ENCODE measurements at regions not wholly inside any gene's neighbourhood (a gene's known extent, or its start where the extent isn't known, plus 50 kb on each side); places are given as distances from the start of the nearest gene placed in this dataset.

DNA sequence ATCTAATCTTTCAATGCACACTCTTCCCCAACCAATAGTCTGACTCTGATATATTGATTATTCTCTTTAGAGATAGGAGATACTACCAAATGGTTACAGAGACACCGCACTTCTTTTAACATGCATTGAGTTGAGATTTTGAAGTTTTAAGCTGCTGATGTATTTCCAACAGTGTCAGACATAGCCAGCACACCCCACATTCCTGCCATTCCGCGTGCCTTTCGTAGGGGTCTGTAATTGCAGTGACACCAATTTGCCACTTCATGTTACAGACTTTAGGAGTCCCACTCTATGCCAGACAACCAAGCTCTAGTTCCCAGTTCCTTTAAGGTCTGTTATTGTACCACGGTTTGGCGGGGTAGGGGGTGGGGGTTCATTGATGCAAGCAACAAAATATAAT lies 618.2 kb upstream of the FRG1 start:
- Histone ChIP-seq H3K36me3 (ENCODE audit: control insufficient read depth, insufficient read depth, low read length) (no peaks in the 10 kb centered on the region), H3K27me3 (ENCODE audit: control insufficient read depth, insufficient read depth, low read length) (no peaks in the 10 kb centered on the region), H3K4me1 (ENCODE audit: control insufficient read depth, insufficient read depth, low read length) (no peaks in the 10 kb centered on the region), H3K9me3 (ENCODE audit: control insufficient read depth, low read depth, low read length) (no peaks in the 10 kb centered on the region), H3K27ac (ENCODE audit: low read length) (no peak overlapping the region), H3K4me3 (ENCODE audit: low read length) (no peak overlapping the region)
- no peak for DNase-seq
- 94% methylated on average over 3 of the region's 6 CpGs for WGBS (ENCODE audit: insufficient coverage, low lambda C conversion rate)

DNA sequence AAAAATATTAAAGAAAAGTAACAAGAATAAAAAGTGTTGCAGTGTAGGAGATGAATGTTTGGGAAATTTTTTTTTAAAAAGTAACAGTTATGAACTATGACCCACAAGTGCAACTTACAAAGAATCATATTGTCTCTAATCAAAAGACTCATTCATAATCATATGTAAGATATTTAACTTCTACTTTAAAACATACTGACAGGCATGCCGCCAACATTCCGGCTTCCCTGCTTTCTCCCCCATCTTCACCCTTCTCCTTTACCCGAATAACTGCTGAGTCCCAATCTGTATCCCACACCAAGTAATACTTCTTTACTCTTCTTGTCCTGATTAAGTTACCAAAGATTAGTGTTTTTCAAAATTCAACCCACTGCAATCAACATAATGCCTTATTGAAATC lies 598.8 kb upstream of the FRG1 start:
- Histone ChIP-seq H3K9me3 (ENCODE audit: control insufficient read depth, low read depth, low read length) (no peaks in the 10 kb centered on the region), H3K27ac (ENCODE audit: low read length) (no peak overlapping the region), H3K27me3 (ENCODE audit: control insufficient read depth, insufficient read depth, low read length) (no peaks in the 10 kb centered on the region), H3K36me3 (ENCODE audit: control insufficient read depth, insufficient read depth, low read length) (no peaks in the 10 kb centered on the region), H3K4me3 (ENCODE audit: low read length) (no peak overlapping the region), H3K4me1 (ENCODE audit: control insufficient read depth, insufficient read depth, low read length) (no peaks in the 10 kb centered on the region)
- no peak for DNase-seq
- WGBS (ENCODE audit: insufficient coverage, low lambda C conversion rate): 93% methylated on average over 2 of the region's 3 CpGs

DNA sequence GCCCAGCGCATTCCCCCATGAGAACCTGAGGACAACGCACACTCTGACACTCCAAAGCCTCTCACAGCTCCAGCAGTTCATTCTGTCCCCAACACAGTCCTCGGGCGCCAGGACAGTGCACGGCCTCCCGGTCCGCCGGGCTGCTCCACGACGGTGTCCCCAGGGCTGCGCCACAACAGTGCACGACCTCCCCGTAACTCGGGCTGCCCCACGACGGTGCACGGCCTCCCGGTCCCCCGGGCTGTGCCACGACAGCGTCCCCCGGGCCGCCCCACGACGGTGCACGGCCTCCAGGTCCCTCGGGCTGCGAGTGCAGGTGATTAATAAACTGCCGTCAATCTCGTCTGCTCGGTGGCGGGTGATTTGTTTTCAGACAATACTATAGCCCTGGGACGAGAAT lies 585.1 kb upstream of the FRG1 start:
- WGBS (ENCODE audit: insufficient coverage, low lambda C conversion rate): no CpG with 5 or more reads among the region's 33 CpGs
- no peak for DNase-seq
- H3K4me3 ChIP-seq (ENCODE audit: low read length): no peak overlapping the region
- H3K4me1 ChIP-seq (ENCODE audit: control insufficient read depth, insufficient read depth, low read length): no peaks in the 10 kb centered on the region
- peaks cover 4% of the 10 kb centered on the region for H3K9me3 ChIP-seq (ENCODE audit: control insufficient read depth, low read depth, low read length)
- no peak overlapping the region for H3K27ac ChIP-seq (ENCODE audit: low read length)
- no peaks in the 10 kb centered on the region for H3K27me3 ChIP-seq (ENCODE audit: control insufficient read depth, insufficient read depth, low read length)
- H3K36me3 ChIP-seq (ENCODE audit: control insufficient read depth, insufficient read depth, low read length): no peaks in the 10 kb centered on the region

DNA sequence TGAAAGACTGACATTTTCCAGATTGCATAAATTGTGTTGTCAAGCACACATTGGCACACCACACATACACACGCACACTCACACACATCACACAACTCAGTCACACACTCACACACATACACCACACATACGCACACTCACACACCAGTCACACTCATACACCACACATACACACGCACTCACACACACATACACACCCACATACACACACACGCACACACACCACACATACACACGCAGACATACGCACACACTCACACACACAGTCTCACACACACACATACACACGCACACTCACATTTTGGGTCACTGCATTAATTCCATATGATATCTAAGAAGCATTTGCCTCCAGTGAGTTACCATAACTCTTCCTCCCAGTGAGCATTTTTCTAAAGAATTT lies 578.3 kb upstream of the FRG1 start:
- Histone ChIP-seq H3K27ac (ENCODE audit: low read length) (no peak overlapping the region), H3K9me3 (ENCODE audit: control insufficient read depth, low read depth, low read length) (peaks cover 8% of the 10 kb centered on the region), H3K36me3 (ENCODE audit: control insufficient read depth, insufficient read depth, low read length) (no peaks in the 10 kb centered on the region), H3K27me3 (ENCODE audit: control insufficient read depth, insufficient read depth, low read length) (no peaks in the 10 kb centered on the region), H3K4me3 (ENCODE audit: low read length) (no peak overlapping the region), H3K4me1 (ENCODE audit: control insufficient read depth, insufficient read depth, low read length) (no peaks in the 10 kb centered on the region)
- no CpG with 5 or more reads among the region's 7 CpGs for whole genome bisulfite sequencing (ENCODE audit: insufficient coverage, low lambda C conversion rate)
- DNase-seq: no peak

- Histone ChIP-seq H3K27me3 (ENCODE audit: control insufficient read depth, insufficient read depth, low read length) (no peaks in the 10 kb centered on the region), H3K9me3 (ENCODE audit: control insufficient read depth, low read depth, low read length) (peaks cover 8% of the 10 kb centered on the region), H3K27ac (ENCODE audit: low read length) (no peak overlapping the region), H3K4me3 (ENCODE audit: low read length) (no peak overlapping the region), H3K4me1 (ENCODE audit: control insufficient read depth, insufficient read depth, low read length) (no peaks in the 10 kb centered on the region), H3K36me3 (ENCODE audit: control insufficient read depth, insufficient read depth, low read length) (no peaks in the 10 kb centered on the region)
- DNase-seq: no peak
- no CpG with 5 or more reads among the region's 44 CpGs for WGBS (ENCODE audit: insufficient coverage, low lambda C conversion rate)
Observed at GRCh38 chr4:189364032-189364449, 576.6 kb upstream of the FRG1 start.

DNA sequence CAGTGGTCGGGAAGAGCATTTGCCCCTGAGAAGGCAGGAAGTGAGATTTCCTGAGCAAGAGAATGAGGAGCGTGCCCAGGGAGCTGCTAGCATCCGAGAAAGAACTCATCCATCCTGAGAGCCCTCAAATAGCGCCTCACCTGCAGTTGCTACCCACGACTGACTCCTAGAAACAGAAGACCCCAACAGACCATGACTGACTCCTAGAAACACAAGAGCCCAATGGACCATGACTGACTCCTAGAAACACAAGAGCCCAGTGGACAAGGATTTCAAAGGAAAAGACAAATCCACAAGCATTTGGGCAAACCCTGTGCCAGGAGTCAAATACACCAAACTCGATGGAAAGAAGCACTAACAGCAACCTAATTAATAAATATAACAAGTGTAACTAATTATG lies 575.2 kb upstream of the FRG1 start:
- WGBS (ENCODE audit: insufficient coverage, low lambda C conversion rate): no CpG with 5 or more reads among the region's 6 CpGs
- DNase-seq: no peak
- H3K27ac ChIP-seq (ENCODE audit: low read length): no peak overlapping the region
- no peaks in the 10 kb centered on the region for H3K36me3 ChIP-seq (ENCODE audit: control insufficient read depth, insufficient read depth, low read length)
- no peaks in the 10 kb centered on the region for H3K27me3 ChIP-seq (ENCODE audit: control insufficient read depth, insufficient read depth, low read length)
- H3K9me3 ChIP-seq (ENCODE audit: control insufficient read depth, low read depth, low read length): peaks cover 8% of the 10 kb centered on the region
- no peaks in the 10 kb centered on the region for H3K4me1 ChIP-seq (ENCODE audit: control insufficient read depth, insufficient read depth, low read length)
- no peak overlapping the region for H3K4me3 ChIP-seq (ENCODE audit: low read length)

GRCh38 chr4:189367832-189368231 lies 572.8 kb upstream of the FRG1 start:
- no peaks in the 10 kb centered on the region for H3K36me3 ChIP-seq (ENCODE audit: control insufficient read depth, insufficient read depth, low read length)
- H3K9me3 ChIP-seq (ENCODE audit: control insufficient read depth, low read depth, low read length): peaks cover 5% of the 10 kb centered on the region
- no peak overlapping the region for H3K27ac ChIP-seq (ENCODE audit: low read length)
- no peak for DNase-seq
- H3K27me3 ChIP-seq (ENCODE audit: control insufficient read depth, insufficient read depth, low read length): no peaks in the 10 kb centered on the region
- WGBS (ENCODE audit: insufficient coverage, low lambda C conversion rate): no CpG with 5 or more reads among the region's 3 CpGs
- no peak overlapping the region for H3K4me3 ChIP-seq (ENCODE audit: low read length)
- no peaks in the 10 kb centered on the region for H3K4me1 ChIP-seq (ENCODE audit: control insufficient read depth, insufficient read depth, low read length)

DNA sequence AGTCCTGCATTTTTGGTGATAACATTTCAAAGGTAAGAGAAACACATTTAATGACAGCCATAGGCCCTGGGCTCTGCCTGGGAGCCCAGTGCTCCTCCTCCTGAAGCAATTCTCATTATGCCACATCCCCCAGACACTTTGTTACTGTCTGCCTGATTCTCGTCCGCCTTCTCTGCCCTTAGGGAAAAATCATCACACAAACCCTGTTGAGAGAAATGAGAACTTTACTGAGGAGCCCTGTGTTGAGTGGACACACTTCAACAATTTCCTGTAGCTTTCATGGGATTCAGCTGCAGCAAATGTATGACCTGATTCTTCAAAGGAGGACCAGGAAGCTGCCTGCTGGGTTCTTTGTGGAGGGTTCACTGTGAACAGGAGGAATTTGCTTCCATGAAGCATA lies 566.5 kb upstream of the FRG1 start:
- no peak for DNase-seq
- no peaks in the 10 kb centered on the region for H3K27me3 ChIP-seq (ENCODE audit: control insufficient read depth, insufficient read depth, low read length)
- no peaks in the 10 kb centered on the region for H3K36me3 ChIP-seq (ENCODE audit: control insufficient read depth, insufficient read depth, low read length)
- no peaks in the 10 kb centered on the region for H3K9me3 ChIP-seq (ENCODE audit: control insufficient read depth, low read depth, low read length)
- no peaks in the 10 kb centered on the region for H3K4me1 ChIP-seq (ENCODE audit: control insufficient read depth, insufficient read depth, low read length)
- WGBS (ENCODE audit: insufficient coverage, low lambda C conversion rate): no CpG with 5 or more reads among the region's 2 CpGs
- H3K4me3 ChIP-seq (ENCODE audit: low read length): no peak overlapping the region
- H3K27ac ChIP-seq (ENCODE audit: low read length): no peak overlapping the region

DNA sequence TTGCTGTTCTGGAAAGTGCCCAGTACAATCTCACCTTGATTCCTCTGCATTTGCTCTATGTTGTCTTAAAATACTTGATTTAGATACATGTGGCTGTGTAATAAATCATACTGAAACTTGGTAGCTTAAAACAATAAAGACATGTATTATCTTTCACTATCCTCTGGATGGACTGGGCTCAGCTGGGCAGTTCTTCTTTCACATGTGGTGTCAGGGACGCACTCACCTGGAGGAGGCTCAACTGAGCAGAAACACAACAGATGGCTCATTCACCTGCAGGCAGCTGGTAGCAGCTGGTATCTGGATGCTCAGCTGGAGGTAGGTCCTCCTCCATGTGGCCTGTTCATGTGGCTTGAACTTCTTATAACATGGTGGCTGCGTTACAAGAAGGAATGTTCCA lies 563.8 kb upstream of the FRG1 start:
- H3K9me3 ChIP-seq (ENCODE audit: control insufficient read depth, low read depth, low read length): no peaks in the 10 kb centered on the region
- DNase-seq: no peak
- H3K27ac ChIP-seq (ENCODE audit: low read length): no peak overlapping the region
- no peaks in the 10 kb centered on the region for H3K36me3 ChIP-seq (ENCODE audit: control insufficient read depth, insufficient read depth, low read length)
- H3K27me3 ChIP-seq (ENCODE audit: control insufficient read depth, insufficient read depth, low read length): no peaks in the 10 kb centered on the region
- no peaks in the 10 kb centered on the region for H3K4me1 ChIP-seq (ENCODE audit: control insufficient read depth, insufficient read depth, low read length)
- H3K4me3 ChIP-seq (ENCODE audit: low read length): no peak overlapping the region
- no CpG with 5 or more reads among the region's 2 CpGs for WGBS (ENCODE audit: insufficient coverage, low lambda C conversion rate)

- WGBS (ENCODE audit: insufficient coverage, low lambda C conversion rate): no CpG with 5 or more reads among the region's 2 CpGs
- Histone ChIP-seq H3K4me3 (ENCODE audit: low read length) (no peak overlapping the region), H3K4me1 (ENCODE audit: control insufficient read depth, insufficient read depth, low read length) (no peaks in the 10 kb centered on the region), H3K9me3 (ENCODE audit: control insufficient read depth, low read depth, low read length) (no peaks in the 10 kb centered on the region), H3K36me3 (ENCODE audit: control insufficient read depth, insufficient read depth, low read length) (no peaks in the 10 kb centered on the region), H3K27me3 (ENCODE audit: control insufficient read depth, insufficient read depth, low read length) (no peaks in the 10 kb centered on the region), H3K27ac (ENCODE audit: low read length) (no peak overlapping the region)
- no peak for DNase-seq
Observed at GRCh38 chr4:189377569-189377968, 563.1 kb upstream of the FRG1 start.

GRCh38 chr4:189385098-189385497 lies 555.6 kb upstream of the FRG1 start:
- Histone ChIP-seq H3K27ac (ENCODE audit: low read length) (no peak overlapping the region), H3K36me3 (ENCODE audit: control insufficient read depth, insufficient read depth, low read length) (no peaks in the 10 kb centered on the region), H3K9me3 (ENCODE audit: control insufficient read depth, low read depth, low read length) (no peaks in the 10 kb centered on the region), H3K4me1 (ENCODE audit: control insufficient read depth, insufficient read depth, low read length) (no peaks in the 10 kb centered on the region), H3K4me3 (ENCODE audit: low read length) (no peak overlapping the region), H3K27me3 (ENCODE audit: control insufficient read depth, insufficient read depth, low read length) (no peaks in the 10 kb centered on the region)
- peak in 1 of 2 donors; percentile 46 for DNase-seq
- no CpG with 5 or more reads among the region's 1 CpG for WGBS (ENCODE audit: insufficient coverage, low lambda C conversion rate)
